GM18907 (cell line): ENCODE measurements at regions not wholly inside any gene's neighbourhood (a gene's known extent, or its start where the extent isn't known, plus 50 kb on each side); places are given as distances from the start of the nearest gene placed in this dataset.
"Not testable (repeated sequence)": the region's sequence is repeated elsewhere in the genome, so short reads cannot be mapped to it uniquely, and the experiment has no call there.

Experiments
- ATAC-seq: cut with Tn5 transposase; IDR thresholded peaks from one replicate; pipeline ENCODE4 v1.9.1; 2021; ENCODE audit warnings: mild to moderate bottlenecking, moderate library complexity; ENCODE audit not compliant: unreplicated experiment

- ATAC-seq = no peak
These were observed 269.1 kb upstream of the TBX18 start for GRCh38 chr6:85033547-85033946.

GRCh38 chr6:85026021-85026420, 261.6 kb upstream of the TBX18 start:
- no peak for ATAC-seq

- no peak for ATAC-seq
These were observed 259.3 kb upstream of the TBX18 start for GRCh38 chr6:85023721-85024120.

DNA sequence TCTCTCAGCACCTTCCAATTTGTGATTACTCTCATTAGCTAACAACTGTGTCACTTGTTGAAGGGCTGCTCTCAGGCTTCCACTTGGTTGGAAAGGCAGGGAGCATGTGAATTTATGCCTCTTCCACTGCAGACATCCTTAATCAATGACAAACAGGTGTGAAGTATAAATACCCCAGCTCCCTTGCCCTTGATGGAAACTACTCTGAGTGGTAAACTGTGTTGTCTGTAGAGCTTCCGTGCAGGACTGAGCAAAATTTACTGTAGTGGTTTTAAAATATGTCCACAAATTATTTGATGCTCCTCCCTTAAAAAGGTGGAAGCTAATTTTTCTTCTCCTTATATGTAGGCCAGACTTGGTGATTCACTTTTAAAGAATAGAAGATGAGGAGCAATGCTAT, 253.0 kb upstream of the TBX18 start:
- no peak for ATAC-seq

DNA sequence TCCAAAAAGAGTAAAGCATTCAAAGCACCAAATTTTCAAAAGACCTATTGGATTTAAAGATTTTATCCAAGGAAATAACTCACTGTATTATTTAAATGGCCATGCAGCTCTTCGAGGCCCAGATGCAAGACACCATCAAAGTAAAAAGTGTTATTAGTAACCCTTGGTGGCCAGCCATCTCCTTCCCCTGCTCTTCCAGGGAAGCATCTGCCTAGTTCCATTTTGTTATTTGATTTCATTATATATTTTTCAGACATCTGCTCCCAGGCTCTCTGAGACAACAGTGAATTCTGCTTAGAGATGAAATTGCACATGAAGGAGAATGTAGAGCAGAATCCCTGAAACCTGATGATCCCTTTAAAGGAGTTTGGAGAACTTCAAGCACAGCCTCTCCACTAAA, 252.3 kb upstream of the TBX18 start:
- ATAC-seq = no peak

DNA sequence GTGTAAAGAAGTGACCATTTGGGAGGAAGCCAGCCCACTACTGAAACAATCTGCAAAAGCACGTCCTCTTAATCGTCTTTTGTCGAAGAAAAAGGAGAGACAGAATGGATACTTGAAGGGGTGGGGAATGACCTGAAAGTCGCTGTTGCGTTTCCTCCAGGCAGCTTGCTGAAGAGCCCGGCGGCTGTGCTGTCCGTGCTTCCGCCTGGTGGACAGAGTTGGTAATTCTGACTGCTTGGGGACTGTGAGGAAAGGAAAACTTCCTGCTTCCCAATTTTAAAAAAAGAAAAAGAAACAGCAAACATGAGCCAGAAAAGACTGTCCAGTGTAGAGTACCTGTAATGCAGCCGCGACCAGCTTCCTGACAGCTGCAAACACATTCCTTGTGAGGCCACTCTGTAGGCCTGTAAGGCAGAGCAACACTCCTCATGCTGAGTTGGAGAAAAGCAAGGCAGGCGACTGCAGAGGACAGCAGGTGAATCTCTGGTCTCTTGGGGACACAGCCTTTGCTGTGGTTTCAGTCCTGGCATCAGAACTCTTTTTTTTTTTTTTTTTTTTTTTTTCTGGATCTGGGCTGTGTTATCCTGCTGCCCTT, 251.1 kb upstream of the TBX18 start:
- peak; percentile 92 for ATAC-seq

DNA sequence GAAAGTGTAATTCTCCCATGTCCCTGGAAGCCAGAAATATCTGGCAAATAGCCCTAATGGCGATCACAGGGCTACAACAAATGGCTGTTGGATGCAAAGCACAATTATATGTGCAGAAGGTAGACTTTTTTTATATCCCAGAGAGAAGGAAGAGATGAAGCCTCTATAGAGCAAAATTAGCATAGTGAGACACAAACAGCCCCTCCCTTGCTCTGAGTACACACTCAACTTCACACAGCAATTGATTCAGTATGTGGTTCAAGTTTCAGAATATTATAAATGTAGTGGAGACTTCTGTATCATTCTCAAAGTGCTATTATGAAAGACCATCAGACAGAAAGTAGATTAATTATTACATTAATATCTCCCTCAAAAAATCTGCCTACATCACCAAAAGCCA, 246.5 kb upstream of the TBX18 start:
- no peak for ATAC-seq

GRCh38 chr6:85008296-85009009, 244.1 kb upstream of the TBX18 start:
- ATAC-seq = no peak

DNA sequence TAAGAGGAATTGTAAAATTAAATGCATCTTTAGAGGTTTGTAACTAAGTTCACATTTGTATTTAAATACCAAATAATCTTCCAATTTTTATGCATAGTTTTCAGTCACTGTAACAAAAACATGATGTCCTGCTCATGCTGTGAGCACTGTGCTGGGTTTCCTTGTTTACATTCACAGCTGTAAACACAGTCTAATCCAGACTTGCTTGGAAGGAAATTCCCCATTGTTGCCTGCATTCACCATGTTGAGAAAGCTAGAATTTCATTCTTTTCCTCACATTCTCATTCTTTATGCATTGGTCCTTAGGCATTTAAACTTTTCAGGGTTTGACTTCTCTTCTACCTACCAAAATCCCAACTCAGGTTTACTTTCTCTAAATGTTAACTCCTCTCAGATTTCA, 242.0 kb upstream of the TBX18 start:
- no peak for ATAC-seq

- ATAC-seq = no peak
These were observed 241.1 kb upstream of the TBX18 start for GRCh38 chr6:85005494-85005893.

- ATAC-seq = no peak
These were observed 240.1 kb upstream of the TBX18 start for GRCh38 chr6:85004361-85004995.

GRCh38 chr6:85002847-85003246, 238.4 kb upstream of the TBX18 start:
- ATAC-seq = no peak

- no peak for ATAC-seq
These were observed 235.6 kb upstream of the TBX18 start for GRCh38 chr6:85000001-85000400.

- no peak for ATAC-seq
These were observed 233.8 kb upstream of the TBX18 start for GRCh38 chr6:84998223-84998622.

DNA sequence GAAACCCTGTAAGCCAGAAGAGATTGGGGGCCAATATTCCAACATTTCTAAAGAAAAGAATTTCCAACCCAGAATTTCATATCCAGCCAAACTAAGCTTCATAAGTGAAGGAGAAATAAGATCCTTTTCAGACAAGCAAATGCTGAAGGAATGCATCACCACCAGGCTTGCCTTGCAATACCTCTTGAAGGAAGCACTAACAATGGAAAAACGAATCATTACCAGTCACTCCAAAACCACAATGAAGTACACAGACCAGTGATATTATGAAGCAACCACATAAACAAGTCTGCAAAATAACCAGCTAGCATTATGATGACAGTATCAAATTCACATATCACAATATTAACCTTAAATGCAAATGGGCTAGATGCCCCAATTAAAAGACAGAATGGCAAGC, 224.4 kb upstream of the TBX18 start:
- ATAC-seq = not testable (repeated sequence)

DNA sequence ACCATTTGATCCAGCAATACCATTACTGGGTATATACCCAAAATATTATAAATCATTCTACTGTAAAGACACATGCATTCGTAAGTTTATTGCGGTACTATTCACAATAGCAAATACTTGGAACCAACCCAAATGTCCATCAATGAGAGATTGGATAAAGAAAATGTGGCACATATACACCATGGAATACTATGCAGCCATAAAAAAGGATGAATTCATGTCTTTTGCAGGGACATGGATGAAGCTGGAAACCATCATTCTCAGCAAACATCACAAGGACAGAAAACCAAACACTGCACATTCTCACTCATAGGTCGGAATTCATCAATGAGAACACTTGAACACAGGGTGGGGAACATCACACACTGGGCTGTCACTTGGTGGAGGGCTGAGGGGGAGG, 221.1 kb upstream of the TBX18 start:
- not testable (repeated sequence) for ATAC-seq

- ATAC-seq = no peak
These were observed 215.1 kb upstream of the TBX18 start for GRCh38 chr6:84979541-84979940.

DNA sequence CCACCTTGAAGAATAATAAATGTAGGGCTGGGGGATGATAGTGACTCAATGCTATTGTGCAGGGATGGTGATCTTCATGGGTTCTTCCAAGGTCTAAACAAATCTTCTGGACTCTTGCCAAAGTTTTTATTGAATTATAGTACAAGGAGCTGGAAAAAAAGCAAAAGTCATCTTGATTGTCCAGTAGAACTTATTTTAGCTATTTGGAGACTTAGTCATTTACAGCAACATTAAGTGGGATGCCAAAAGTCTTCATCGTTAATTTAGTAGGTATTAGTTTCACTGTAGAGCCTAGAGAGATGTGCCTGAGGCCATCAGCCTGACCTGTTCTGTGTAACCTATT, 212.9 kb upstream of the TBX18 start:
- no peak for ATAC-seq

GRCh38 chr6:84976526-84977362, 212.3 kb upstream of the TBX18 start:
- no peak for ATAC-seq

DNA sequence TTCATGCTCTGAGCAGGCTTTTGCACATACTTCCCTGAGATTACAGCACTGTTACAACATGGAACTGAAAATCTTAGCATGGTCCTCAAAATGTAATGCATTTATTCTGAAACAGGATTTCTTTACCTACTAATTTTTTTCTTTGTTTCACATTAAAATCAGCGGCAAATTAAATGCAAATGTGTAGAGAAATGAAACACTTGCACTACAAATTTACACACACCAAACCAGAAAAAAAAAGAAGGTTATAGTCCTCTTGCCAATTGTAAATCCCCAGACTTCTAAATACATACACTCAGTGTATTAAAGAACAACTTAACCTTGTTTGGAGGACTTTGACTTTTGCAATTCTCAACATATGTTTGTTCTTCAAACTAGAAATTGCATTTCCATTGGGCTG, 210.9 kb upstream of the TBX18 start:
- ATAC-seq = no peak

GRCh38 chr6:84973606-84974005, 209.2 kb upstream of the TBX18 start:
- no peak for ATAC-seq

- no peak for ATAC-seq
These were observed 203.6 kb upstream of the TBX18 start for GRCh38 chr6:84967965-84968364.
